Testis (tissue), 2 donors: ENCODE measurements at regions not wholly inside any gene's neighbourhood (a gene's known extent, or its start where the extent isn't known, plus 50 kb on each side); places are given as distances from the start of the nearest gene placed in this dataset.

Source experiments
- DNase-seq: peaks from one replicate; pipeline ENCODE4 v3.0.0-alpha.2; 2019
- H3K27ac ChIP-seq, 2 donors: fragments of 200-600 bp; sonication (generic); one replicate each; pipeline ENCODE4 v1.5.1; 2019
- H3K27me3 ChIP-seq: fragments of 200-600 bp; sonication (generic); one replicate; pipeline ENCODE4 v1.5.1; 2019
- H3K36me3 ChIP-seq: fragments of 200-600 bp; sonication (generic); one replicate; pipeline ENCODE4 v1.5.1; 2017; ENCODE audit warnings: low read depth; ENCODE audit errors: missing control alignments
- H3K4me1 ChIP-seq: fragments of 200-600 bp; sonication (generic); one replicate; pipeline ENCODE4 v1.5.1; 2019
- H3K4me3 ChIP-seq, 2 donors: fragments of 200-600 bp; sonication (generic); one replicate each; pipeline ENCODE4 v1.5.1; 2017 to 2019
- H3K9me3 ChIP-seq: fragments of 200-600 bp; sonication (generic); one replicate; pipeline ENCODE4 v1.5.1; 2017
- CTCF ChIP-seq, 3 experiments: fragments of 450-650 bp in 2 of 3; fragments of 200-600 bp in 1 of 3; sonication (generic) in 1 of 3; IDR thresholded peaks; one replicate each; pipeline ENCODE4 v1.5.1; 2016 to 2019; ENCODE audit warnings: antibody characterized with exemption in 3 of 3, mild to moderate bottlenecking in 2 of 3, moderate library complexity in 1 of 3
- POLR2A ChIP-seq: fragments of 450-650 bp; IDR thresholded peaks from one replicate; pipeline ENCODE4 v1.6.1; 2017; ENCODE audit warnings: antibody characterized with exemption, mild to moderate bottlenecking, moderate library complexity
- WGBS, 2 donors: methylation state at CpG; one replicate each; pipeline ENCODE4 v1.1.5; 2018; 5-methylcytosine and 5-hydroxymethylcytosine counted together
- intact Hi-C: fragments of 100-400 bp; cut with DNase I; formaldehyde crosslinking; loops from one replicate; pipeline ENCODE4 v1.15.1; 2023; ENCODE audit warnings: low total_unique reads

- no peak for DNase-seq
- TF ChIP-seq CTCF (IDR thresholded peaks at IDR 0.05), result no peak
- no peak for TF ChIP-seq POLR2A
- H3K27me3 ChIP-seq, result no peaks in the 10 kb centered on the region
- H3K36me3 ChIP-seq, result no peaks in the 10 kb centered on the region
- no peak overlapping the region for H3K4me3 ChIP-seq
- no peaks in the 10 kb centered on the region for H3K4me1 ChIP-seq
- no peak overlapping the region for H3K27ac ChIP-seq
- H3K9me3 ChIP-seq, result no peaks in the 10 kb centered on the region
- intact Hi-C loops, result no loop called here
- 55 to 76% methylated on average over 5 of the region's 5 CpGs for WGBS, 2 donors
These were observed 519.8 kb upstream of the MDFIC2 start for GRCh38 chr3:70832089-70832833.

GRCh38 chr3:70829092-70829491 lies 516.7 kb upstream of the MDFIC2 start:
- no peaks in the 10 kb centered on the region for H3K36me3 ChIP-seq
- no peaks in the 10 kb centered on the region for H3K9me3 ChIP-seq
- intact Hi-C loops, result no loop called here
- no peak overlapping the region for H3K27ac ChIP-seq
- H3K4me3 ChIP-seq, result no peak overlapping the region
- WGBS, 2 donors, result 59 to 72% methylated on average over 6 of the region's 6 CpGs
- no peaks in the 10 kb centered on the region for H3K4me1 ChIP-seq
- H3K27me3 ChIP-seq, result no peaks in the 10 kb centered on the region
- TF ChIP-seq CTCF (IDR thresholded peaks at IDR 0.05) (no peak), POLR2A (no peak)
- no peak for DNase-seq

- TF ChIP-seq POLR2A (no peak), CTCF (IDR thresholded peaks at IDR 0.05) (no peak)
- Histone ChIP-seq H3K36me3 (no peaks in the 10 kb centered on the region), H3K27me3 (no peaks in the 10 kb centered on the region), H3K9me3 (no peaks in the 10 kb centered on the region), H3K4me1 (no peaks in the 10 kb centered on the region), H3K27ac (no peak overlapping the region), H3K4me3 (no peak overlapping the region)
- 67 to 84% methylated on average over 1 of the region's 1 CpG for WGBS, 2 donors
- no peak for DNase-seq
- intact Hi-C loops, result no loop called here
These were observed 512.3 kb upstream of the MDFIC2 start for GRCh38 chr3:70824773-70825172.

- no peaks in the 10 kb centered on the region for H3K4me1 ChIP-seq
- no peaks in the 10 kb centered on the region for H3K27me3 ChIP-seq
- H3K36me3 ChIP-seq, result no peaks in the 10 kb centered on the region
- WGBS, 2 donors, result 83 to 97% methylated on average over 2 of the region's 2 CpGs
- intact Hi-C loops, result no loop called here
- no peak overlapping the region for H3K4me3 ChIP-seq
- TF ChIP-seq POLR2A, result no peak
- TF ChIP-seq CTCF (IDR thresholded peaks at IDR 0.05), result no peak
- H3K9me3 ChIP-seq, result no peaks in the 10 kb centered on the region
- no peak for DNase-seq
- no peak overlapping the region for H3K27ac ChIP-seq
These were observed 511.6 kb upstream of the MDFIC2 start for GRCh38 chr3:70824078-70824477.

GRCh38 chr3:70823622-70824021 lies 511.2 kb upstream of the MDFIC2 start:
- H3K27ac ChIP-seq, result no peak overlapping the region
- DNase-seq, result no peak
- intact Hi-C loops, result no loop called here
- 76 to 89% methylated on average over 3 of the region's 3 CpGs for WGBS, 2 donors
- TF ChIP-seq CTCF (IDR thresholded peaks at IDR 0.05) (no peak), POLR2A (no peak)
- H3K27me3 ChIP-seq, result no peaks in the 10 kb centered on the region
- H3K9me3 ChIP-seq, result no peaks in the 10 kb centered on the region
- H3K4me1 ChIP-seq, result no peaks in the 10 kb centered on the region
- no peak overlapping the region for H3K4me3 ChIP-seq
- no peaks in the 10 kb centered on the region for H3K36me3 ChIP-seq
